ENCODE measurements at regions not wholly inside any gene's neighbourhood (a gene's known extent, or its start where the extent isn't known, plus 50 kb on each side); places are given as distances from the start of the nearest gene placed in this dataset.

- no peak for TF ChIP-seq MAX (IDR thresholded peaks at IDR 0.05; ENCODE audit: insufficient read depth, insufficient read length)
- no peak for TF ChIP-seq POLR2A (IDR thresholded peaks at IDR 0.05; ENCODE audit: low read depth, low read length)
- no peak for TF ChIP-seq CTCF (IDR thresholded peaks at IDR 0.05; ENCODE audit: extremely low read depth in 1 of 2, insufficient read depth in 1 of 2, low read depth in 1 of 2, low read length in 2 of 2)
- TF ChIP-seq EZH2 (IDR thresholded peaks at IDR 0.05; ENCODE audit: borderline replicate concordance, low read depth, low read length, severe bottlenecking), result no peak
- TF ChIP-seq POLR2AphosphoS5 (IDR thresholded peaks at IDR 0.05; ENCODE audit: insufficient read depth, low read depth, low read length), result no peak
- TF ChIP-seq GATA2 (IDR thresholded peaks at IDR 0.05; ENCODE audit: insufficient read depth, insufficient read length, low read depth, low read length), result no peak
- TF ChIP-seq MYC (IDR thresholded peaks at IDR 0.05; ENCODE audit: low read depth, low read length), result no peak
- TF ChIP-seq JUN (IDR thresholded peaks at IDR 0.05; ENCODE audit: borderline replicate concordance, insufficient read depth, insufficient read length, low read depth), result no peak
- no peak for TF ChIP-seq FOS (IDR thresholded peaks at IDR 0.05; ENCODE audit: borderline replicate concordance, insufficient read depth, low read length)
Measured at GRCh38 chr2:67631483-67631882, 234.3 kb downstream of the ETAA1 start.
